Right lobe of liver (tissue), 6 donors: ENCODE measurements at regions not wholly inside any gene's neighbourhood (a gene's known extent, or its start where the extent isn't known, plus 50 kb on each side); places are given as distances from the start of the nearest gene placed in this dataset.

Experiments used
- ATAC-seq, 4 donors: fragments of 200-7000 bp; cut with Tn5 transposase; one replicate each; pipeline ENCODE4 v1.9.1; 2020; ENCODE audit warnings: mild to moderate bottlenecking in 4 of 4, moderate library complexity in 4 of 4
- DNase-seq, 3 donors: peaks; one replicate each; pipeline ENCODE4 v3.0.0-alpha.2; 2020
- H3K27ac ChIP-seq, 3 donors: fragments of 200-600 bp; one replicate each; pipeline ENCODE4 v1.8.0; 2022
- H3K27me3 ChIP-seq, 2 donors: fragments of 200-600 bp; one replicate each; pipeline ENCODE4 v1.8.0; 2022
- H3K36me3 ChIP-seq, 4 donors: fragments of 200-600 bp; sonication (generic) in 1 of 4; one replicate each; pipeline versions ENCODE4 v1.5.1 to v1.8.0; 2017 to 2022; ENCODE audit warnings: control low read depth in 1 of 4
- H3K4me1 ChIP-seq, 4 donors: fragments of 200-600 bp; sonication (generic) in 1 of 4; one replicate each; pipeline versions ENCODE4 v1.5.1 to v1.8.0; 2017 to 2022; ENCODE audit warnings: control low read depth in 1 of 4
- H3K4me3 ChIP-seq, 3 donors: fragments of 200-600 bp; one replicate each; pipeline ENCODE4 v1.8.0; 2022
- H3K9me3 ChIP-seq, 4 donors: fragments of 200-600 bp; sonication (generic) in 1 of 4; one replicate each; pipeline versions ENCODE4 v1.5.1 to v1.8.0; 2017 to 2022; ENCODE audit warnings: control low read depth in 1 of 4
- CTCF ChIP-seq, 4 donors: fragments of 200-600 bp in 3 of 4; fragments of 450-650 bp in 1 of 4; IDR thresholded peaks; one replicate each; pipeline versions ENCODE4 v1.5.1 to v1.8.0; 2016 to 2022; ENCODE audit warnings: antibody characterized with exemption in 4 of 4, mild to moderate bottlenecking in 2 of 4
- POLR2A ChIP-seq: fragments of 450-650 bp; IDR thresholded peaks from one replicate; pipeline ENCODE4 v1.6.1; 2017; ENCODE audit warnings: antibody characterized with exemption, mild to moderate bottlenecking
- WGBS: methylation state at CpG from one replicate; pipeline ENCODE4 v1.1.6; 2018; ENCODE audit warnings: low coverage, low lambda C conversion rate; ENCODE audit not compliant: insufficient coverage; ENCODE audit errors: missing lambda C conversion rate; 5-methylcytosine and 5-hydroxymethylcytosine counted together
- intact Hi-C, 2 donors: fragments of 100-400 bp; cut with DNase I; formaldehyde crosslinking; loops; one replicate each; pipeline versions ENCODE4 v1.11.2 to v1.14.1; 2022
- donor health status: DM: no; HTN: yes; CAD: no.
- donor health status: DM: no; HTN: no; CAD: no.
- donor health status: DM: no; HTN: no; CAD: no.
- donor health status: DM: no; HTN: yes; CAD: no.
- donor health status: DM: no; HTN: yes; CAD: no.

DNA sequence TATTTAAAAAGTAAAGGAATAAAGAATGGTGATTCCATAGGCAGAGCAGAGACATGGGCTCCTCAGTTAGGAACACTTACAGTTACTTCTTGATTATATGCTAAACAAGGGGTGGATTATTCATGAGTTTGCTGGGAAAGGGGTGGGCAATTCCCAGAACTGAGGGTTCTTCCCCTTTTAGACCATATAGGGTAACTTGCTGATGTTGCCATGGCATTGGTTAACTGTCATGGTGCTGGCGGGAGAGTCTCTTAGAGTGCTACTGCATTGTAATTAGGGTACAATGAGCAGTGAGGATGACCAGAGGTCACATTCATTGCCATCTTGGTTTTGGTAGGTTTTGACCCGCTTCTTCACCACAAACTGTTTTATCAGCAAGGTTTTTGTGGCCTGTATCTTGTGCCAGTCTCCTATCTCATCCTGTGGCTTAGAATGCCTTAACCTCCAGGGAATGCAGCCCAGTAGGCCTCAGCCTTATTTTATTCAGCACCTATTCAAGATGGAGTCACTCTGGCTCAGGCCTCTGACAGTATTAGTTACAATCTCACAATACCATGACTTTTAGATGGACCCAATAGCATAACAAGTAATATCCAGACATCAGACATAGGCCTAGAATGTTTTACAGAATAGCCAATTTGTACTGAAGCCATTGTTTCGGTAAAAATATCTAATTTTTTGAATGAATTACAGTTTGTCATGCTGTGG, 106.8 kb downstream of the ZBTB18 start:
- no peaks in the 10 kb centered on the region for H3K4me1 ChIP-seq
- TF ChIP-seq POLR2A: no peak
- no peak for TF ChIP-seq CTCF (IDR thresholded peaks at IDR 0.05)
- H3K4me3 ChIP-seq: no peak overlapping the region
- DNase-seq (no peak), ATAC-seq (no peak)
- H3K9me3 ChIP-seq: no peaks in the 10 kb centered on the region
- H3K27ac ChIP-seq: no peak overlapping the region
- intact Hi-C loops: no loop called here
- 100% methylated on average over 2 of the region's 3 CpGs for WGBS
- H3K36me3 ChIP-seq: no peaks in the 10 kb centered on the region
- H3K27me3 ChIP-seq: no peaks in the 10 kb centered on the region

GRCh38 chr1:244159646-244160045, 108.6 kb downstream of the ZBTB18 start:
- no peak overlapping the region for H3K4me3 ChIP-seq
- H3K4me1 ChIP-seq: no peaks in the 10 kb centered on the region
- TF ChIP-seq POLR2A (no peak), CTCF (IDR thresholded peaks at IDR 0.05) (no peak)
- DNase-seq: no peak
- 57% methylated on average over 4 of the region's 8 CpGs for WGBS
- ATAC-seq: no peak
- H3K36me3 ChIP-seq: no peaks in the 10 kb centered on the region
- intact Hi-C loops: no loop called here
- H3K9me3 ChIP-seq: no peaks in the 10 kb centered on the region
- no peak overlapping the region for H3K27ac ChIP-seq
- no peaks in the 10 kb centered on the region for H3K27me3 ChIP-seq

DNA sequence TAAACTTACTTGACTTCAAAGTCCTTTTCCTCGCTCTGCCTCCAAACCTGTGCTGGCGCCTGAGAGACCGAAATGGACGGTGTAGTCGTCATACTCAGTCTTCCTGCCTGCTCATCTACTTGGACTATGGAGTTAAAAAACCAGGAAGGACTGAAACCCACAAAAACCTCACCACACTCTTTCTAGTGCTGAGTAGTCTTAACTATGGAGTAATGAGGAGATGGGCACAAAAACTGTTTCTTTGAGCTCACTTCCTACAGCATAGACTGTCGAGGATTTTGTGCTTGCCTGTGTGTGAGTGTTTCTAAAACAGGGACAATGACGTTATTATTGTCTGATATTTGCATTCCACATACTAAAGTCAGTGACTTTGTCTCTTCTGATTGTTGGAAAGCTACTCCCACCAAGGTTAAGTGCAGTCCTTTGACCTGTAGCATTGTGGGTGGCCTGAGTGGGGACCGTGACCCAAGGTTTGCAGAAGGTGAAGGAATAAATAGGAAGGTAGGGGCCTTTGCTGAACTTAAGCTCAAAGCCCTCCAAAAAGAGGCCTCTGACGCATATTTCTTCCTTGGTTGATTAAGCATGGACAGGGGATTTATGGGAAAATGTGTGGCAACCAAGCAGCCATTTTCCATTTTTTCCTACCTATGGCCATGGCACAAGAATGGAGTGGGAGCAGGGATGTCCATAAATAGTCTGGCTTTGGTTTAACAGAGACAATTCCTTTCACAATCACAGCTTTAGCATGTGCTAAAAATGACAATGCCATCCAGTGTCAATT, 109.6 kb downstream of the ZBTB18 start:
- Histone ChIP-seq H3K27me3 (no peaks in the 10 kb centered on the region), H3K9me3 (no peaks in the 10 kb centered on the region), H3K4me1 (no peaks in the 10 kb centered on the region), H3K36me3 (no peaks in the 10 kb centered on the region), H3K4me3 (no peak overlapping the region), H3K27ac (no peak overlapping the region)
- WGBS: 75% methylated on average over 6 of the region's 9 CpGs
- ATAC-seq (no peak), DNase-seq (no peak)
- no peak for TF ChIP-seq CTCF (IDR thresholded peaks at IDR 0.05)
- TF ChIP-seq POLR2A: no peak
- intact Hi-C loops: no loop called here

DNA sequence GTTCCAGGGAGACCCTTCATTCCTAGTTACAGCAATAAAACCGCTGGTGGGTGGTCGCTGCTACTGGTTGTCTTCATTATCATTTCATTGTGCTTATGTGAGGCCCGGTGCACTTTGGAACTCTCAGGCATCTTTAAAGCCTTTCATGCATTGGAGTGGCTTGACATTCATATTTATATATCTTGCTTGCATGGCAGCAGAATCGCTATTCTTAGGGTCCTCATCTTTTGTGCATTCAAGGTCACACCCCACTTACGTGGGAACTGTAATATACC, 110.1 kb downstream of the ZBTB18 start:
- TF ChIP-seq CTCF (IDR thresholded peaks at IDR 0.05) (no peak), POLR2A (no peak)
- 80% methylated on average over 5 of the region's 5 CpGs for WGBS
- no peak for DNase-seq
- ATAC-seq: no peak
- Histone ChIP-seq H3K4me3 (no peak overlapping the region), H3K4me1 (no peaks in the 10 kb centered on the region), H3K9me3 (no peaks in the 10 kb centered on the region), H3K27ac (no peak overlapping the region), H3K36me3 (no peaks in the 10 kb centered on the region), H3K27me3 (no peaks in the 10 kb centered on the region)
- intact Hi-C loops: no loop called here
